ENCODE measurements at regions not wholly inside any gene's neighbourhood (a gene's known extent, or its start where the extent isn't known, plus 50 kb on each side); places are given as distances from the start of the nearest gene placed in this dataset.

DNA sequence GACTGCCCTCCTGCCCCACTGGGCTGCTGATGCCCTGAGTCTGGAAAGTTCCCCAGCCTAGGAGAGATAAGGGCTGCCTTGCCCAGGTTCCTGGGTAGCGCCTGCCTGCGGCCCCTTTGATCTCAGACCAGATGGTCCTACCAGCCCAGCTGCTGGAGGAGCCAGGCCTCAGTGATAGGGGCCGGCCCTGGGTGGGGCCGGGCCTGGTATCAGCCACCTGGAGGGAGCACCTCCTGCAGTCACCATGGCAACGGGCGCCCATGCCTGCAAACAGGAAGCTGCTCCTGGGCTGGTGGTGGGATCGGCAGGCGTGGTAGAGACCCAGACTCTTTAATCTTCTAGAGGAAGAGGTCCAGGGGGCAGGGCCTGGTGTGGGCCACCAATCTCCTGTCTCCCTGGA is 119.7 kb upstream of the WNT4 start:
- no peak for DNase-seq (ENCODE audit: low read depth in 4 of 4, low spot score in 2 of 4)

DNA sequence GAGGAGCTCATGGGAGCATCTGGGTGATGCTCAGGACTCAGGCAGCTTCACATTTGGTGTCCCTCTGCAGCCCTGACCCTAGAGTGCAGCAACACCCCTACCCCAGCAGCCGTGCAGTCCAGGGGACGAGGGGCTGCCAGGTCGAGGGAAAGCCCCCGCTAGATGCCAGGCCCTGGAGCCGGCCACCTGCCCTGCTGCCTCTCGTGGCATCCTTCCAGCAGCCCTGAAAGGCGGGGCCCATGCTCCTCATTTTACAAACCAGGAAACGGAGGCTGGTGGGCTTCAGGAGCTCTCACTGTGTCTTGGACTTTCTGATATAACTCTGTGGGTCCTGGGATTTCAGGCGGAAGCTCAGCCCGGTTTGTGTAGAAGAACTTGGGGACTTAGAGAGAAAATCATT is 120.5 kb upstream of the WNT4 start:
- DNase-seq (ENCODE audit: low read depth in 4 of 4, low spot score in 2 of 4): no peak

DNA sequence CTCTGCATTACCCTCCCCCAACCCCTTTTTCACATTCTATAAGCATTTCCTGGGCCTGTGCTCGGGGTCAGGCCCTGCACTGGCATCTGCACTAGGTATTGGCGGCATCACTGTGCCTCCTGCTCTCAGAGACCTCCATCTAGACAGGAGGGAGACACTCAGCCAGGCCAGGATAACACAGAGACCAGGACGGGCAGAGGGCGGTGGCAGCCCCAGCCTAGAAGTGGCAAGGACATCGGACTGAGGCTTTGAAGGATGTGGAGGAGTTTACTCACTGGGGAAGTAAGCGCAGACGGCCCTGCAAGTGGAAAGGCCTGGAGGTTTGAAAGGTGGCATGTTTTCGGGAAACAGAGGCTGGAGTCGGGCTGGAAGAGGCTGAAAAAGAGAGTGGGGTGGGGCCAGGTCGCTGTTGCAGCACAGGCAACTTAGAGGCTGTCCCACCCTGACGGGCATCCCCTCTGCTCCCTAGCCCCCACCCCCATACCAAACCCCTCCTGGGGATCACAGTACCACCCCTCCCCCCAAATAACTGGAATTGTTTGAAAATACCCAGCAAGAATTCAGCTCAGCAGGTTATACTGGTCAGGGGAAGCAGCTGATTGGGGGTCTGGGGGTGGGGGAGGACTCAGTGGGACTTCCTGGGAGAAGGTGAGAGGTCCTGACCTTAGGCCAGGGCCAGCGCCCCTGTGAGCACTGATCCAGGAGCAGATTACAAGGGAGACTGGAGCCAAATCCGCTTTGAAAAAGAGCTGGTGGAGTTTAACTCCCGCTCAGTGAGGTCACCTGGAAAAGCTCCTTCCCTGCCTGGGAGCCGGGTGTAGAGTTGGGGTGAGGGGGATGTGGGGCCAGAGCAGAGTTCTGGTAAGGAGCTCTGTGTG is 121.8 kb upstream of the WNT4 start:
- DNase-seq (ENCODE audit: low read depth in 4 of 4, low spot score in 2 of 4): no peak

DNA sequence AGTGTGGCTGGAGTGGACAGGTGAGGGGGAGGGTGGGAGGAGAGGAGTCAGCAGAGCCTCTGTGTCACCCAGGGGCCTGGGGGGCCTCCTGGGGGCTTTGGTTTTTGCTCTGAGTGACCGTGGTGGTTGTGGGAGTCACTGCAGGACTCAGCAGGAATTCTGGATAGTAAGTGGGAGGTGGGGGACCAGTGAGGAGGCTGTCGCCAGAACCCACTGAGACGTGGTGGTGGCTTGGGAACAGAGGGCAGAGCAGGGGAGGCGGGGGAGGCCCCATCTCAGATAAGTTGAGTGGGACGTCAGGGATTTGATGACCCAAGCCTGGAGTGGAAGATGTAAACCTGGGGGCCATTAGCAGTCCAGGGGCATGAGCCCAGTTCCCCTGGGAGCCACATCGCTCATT is 123.2 kb upstream of the WNT4 start:
- no peak for DNase-seq (ENCODE audit: low read depth in 4 of 4, low spot score in 2 of 4)

DNA sequence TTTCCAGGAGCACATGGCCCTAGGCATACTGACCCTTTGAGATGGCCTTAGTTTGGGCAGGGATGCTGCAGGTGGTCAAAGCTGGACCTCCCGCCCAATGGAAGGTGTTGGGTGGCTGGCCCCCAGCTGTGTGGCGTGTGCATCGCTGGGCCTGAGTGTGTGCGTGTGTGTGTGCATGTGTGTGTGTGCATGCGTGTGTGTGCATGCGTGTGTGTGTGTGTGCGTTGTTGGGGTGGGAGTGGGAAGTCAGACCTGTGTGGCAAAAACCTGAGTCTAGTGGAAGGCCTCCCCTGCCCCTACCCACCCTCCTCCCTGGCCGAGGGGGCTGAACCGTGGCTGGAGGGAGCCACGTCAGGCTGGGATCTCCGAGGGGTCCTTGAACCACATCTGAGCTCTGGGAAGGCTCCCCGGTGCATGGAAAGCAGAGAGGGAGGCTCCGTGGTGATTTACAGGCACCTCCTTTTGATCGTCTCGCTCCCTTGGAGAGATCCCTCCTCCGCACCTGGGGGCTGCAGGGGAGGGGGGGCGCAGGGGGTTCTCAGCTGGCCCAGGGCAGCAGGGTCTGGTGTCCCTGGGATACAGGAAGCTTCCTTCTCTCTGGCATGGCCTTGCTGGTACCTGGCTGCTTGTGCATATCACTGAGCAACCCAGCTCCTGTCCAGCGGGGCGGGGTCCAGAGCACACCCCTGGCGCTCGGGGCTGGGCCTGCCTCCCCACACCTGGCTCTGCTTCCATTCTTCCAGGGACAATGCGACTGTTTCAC is 124.7 kb upstream of the WNT4 start:
- peak in 1 of 4 donors; percentile 62 for DNase-seq (ENCODE audit: low read depth in 4 of 4, low spot score in 2 of 4)

DNA sequence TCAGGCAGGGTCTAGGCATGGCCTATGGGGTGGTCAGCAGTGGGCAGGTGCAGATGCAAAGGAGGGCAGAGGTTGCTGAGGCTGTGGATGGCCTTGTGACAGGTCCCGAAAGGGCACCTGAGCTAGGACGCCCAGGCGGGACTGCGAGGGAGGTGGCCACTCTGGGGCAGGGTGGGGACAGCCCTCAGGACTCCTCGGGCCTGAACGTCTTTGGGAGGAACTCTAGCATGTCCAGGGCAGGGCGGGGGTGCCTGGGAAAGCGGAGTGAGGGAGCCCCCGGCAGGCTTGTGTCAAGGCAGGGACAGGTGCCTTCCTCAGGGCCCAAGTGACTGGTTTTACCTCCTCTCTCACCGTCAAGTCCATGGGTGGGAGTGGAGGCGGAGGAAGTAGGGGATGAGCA is 125.4 kb upstream of the WNT4 start:
- no peak for DNase-seq (ENCODE audit: low read depth in 4 of 4, low spot score in 2 of 4)

DNA sequence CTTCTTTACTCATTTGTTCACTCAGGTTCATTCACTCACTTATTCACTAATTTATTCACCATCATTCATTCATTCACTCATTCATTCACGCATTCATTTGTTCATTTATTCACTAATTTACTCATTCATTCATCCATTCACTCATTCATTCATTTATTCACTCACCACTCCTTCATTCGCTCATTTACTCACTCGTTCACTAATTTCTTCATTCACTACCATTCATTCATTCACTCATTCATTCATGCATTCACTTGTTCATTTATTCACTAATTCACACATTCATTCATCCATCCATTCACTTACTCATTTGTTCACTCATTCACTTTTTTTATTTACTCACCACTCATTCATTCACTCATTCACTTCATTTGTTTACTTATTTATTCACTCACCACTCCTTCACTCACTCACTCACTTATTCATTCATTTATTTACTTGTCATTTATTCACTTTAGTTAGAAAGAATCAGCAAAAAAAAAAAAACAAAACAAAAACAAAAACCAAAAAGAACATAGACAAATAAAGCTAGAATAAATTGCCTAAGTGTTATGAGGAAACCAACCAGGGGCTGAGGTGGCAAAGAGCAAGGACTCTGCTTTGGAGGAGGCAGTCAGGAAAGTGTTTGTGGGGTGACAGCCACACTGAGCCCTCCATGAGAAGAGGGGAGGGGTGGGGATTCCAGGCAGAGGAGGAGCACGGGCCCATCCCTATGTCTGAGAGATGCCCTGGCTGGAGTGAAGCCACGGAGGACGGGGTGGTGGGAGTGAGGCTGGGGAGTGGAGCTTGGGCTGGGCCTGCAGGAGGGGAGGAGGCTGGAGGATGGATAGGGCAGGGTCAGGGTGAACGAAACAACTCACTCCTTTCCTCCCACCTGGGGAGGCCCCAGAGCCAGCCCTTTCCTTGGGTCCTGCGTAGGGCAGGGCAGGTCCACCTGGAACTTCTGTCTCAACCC is 129.2 kb upstream of the WNT4 start:
- DNase-seq (ENCODE audit: low read depth in 4 of 4, low spot score in 2 of 4): no peak

DNA sequence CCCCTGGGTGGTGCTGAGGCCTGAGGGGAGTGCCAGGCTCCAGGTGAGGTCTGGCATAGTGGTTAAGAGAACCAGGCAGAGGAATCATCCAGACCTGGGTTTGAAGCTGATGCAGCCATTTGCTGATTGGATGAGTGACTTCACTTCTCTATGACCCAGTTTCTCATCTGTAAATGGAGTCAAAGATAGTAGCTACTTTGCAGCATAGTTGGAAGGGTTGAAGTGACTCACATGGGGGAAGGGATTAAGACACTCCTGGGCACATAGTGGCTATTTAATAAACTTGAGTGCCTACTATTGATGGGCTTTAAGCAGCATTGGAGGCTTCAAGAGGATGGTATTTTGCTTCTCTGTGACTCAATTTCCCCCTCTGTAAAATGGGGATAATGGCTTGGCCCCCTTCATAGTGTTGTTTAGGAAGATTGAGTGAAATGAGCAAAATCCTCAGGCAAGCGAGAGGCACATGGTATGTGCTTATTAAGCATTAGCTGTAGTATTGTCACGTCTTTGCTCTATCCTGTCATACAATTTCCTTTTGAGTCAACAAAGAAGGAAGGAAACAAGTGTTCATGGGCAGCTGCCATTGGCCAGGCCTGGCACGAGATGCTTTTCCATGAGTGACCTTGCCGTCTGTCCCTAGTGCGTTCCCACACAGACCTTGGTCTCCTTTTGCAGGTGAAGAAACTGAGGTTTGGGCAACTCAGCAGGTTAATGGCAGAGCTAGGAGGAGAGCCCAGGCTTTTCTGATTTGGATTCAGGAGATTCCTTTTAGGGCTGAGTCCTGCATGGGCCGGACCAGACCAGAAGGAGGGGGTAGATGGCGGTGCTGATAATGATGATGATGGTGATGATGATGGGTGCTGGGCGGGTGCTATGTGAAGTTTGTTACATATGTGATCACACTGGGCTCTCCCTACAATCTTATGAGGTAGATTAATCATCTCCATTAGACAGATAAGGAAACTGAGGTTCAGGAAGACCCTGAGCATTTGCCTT is 131.1 kb upstream of the WNT4 start:
- DNase-seq (ENCODE audit: low read depth in 4 of 4, low spot score in 2 of 4): no peak

DNA sequence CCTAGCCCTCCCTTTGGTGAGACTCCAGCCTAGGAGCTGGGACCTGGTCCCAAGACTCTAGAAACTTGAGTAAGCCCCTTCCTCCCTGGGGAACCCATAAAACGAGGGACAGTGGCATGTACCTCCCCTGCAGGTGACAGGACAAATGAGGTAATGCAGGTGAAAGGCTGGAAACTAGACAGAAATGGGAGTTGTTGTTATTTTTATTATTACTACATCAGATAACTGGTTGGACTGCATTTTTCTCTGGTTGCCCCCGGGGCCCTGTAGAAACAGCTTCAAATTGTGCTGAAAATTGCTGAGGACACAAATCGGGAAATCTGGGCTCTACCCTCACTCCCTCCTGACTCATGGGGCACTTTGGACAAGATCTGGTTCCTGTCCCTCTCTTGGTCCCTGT is 132.3 kb upstream of the WNT4 start:
- no peak for DNase-seq (ENCODE audit: low read depth in 4 of 4, low spot score in 2 of 4)

DNA sequence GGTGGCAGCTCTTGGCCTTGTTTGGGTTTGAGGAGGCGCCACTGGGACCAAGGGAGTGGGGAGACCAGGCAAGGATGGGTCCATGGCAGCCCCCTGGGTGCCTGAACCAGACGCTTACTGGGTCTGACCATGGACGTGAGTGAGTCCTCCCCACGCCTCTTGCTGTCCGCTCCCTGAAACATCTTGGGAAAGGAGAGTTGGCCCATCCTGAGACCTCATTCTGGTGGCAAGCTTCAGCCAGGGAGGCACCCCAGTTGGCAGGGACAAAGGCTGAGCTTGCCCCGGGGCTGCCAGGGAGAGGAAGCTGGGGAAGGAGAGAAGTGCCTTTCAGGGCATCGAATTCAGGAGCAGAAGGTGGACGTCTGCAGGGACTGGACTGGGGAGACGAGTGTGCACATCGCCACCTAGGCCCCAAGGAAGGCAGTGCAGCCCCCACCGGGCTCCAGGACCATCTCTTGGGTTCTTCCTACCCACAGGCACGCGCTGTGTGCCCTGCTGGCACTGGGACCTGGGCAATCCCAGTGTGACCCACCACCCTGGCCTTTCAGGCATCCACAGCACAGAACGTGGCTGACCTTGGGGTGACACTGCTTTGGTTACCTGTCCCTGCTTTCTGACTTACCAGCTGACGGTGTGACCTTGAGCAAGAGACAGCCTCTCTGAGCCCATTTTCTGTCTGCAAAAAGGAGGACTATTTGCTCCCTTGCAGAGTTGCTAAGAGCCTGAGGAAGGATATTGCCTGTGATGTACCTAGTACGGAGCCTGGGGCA is 132.9 kb upstream of the WNT4 start:
- DNase-seq (ENCODE audit: low read depth in 4 of 4, low spot score in 2 of 4): no peak

DNA sequence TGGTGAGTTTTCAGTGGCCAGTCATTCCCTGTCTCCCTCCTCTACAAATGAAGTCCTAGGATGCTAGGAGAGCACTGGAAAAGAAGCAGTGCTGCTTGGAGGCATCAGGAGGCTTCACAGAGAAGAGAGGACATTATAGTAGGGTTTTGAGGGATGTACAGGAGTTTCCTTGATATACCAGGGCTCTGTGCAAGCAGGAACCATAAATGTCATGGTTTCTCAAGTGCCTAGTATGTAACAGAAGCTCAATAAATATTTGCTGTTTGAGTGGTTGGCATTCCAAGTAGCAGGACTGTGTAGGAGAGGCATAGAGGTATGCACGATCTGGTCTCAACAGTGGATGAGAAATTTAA is 133.5 kb upstream of the WNT4 start:
- DNase-seq (ENCODE audit: low read depth in 4 of 4, low spot score in 2 of 4): no peak

DNA sequence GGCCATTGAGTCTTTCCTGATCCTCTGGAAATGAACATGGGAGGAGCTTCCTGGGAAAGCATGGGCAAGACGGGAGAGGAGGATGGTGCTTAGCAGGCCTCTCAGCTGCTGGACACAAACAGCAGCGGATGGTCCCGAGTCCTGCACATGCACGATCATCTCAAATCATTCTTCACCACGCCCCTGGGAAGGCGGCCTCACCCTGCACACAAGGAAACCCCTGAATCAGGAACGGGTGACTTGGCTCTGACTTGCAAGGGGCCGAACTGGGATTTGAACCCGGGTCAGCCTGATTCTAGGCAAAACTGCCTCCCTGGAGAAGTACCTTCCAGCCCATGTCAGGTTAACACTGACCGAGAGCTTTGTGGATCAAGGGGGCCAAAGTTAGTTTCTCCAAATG is 134.8 kb upstream of the WNT4 start:
- DNase-seq (ENCODE audit: low read depth in 4 of 4, low spot score in 2 of 4): no peak

DNA sequence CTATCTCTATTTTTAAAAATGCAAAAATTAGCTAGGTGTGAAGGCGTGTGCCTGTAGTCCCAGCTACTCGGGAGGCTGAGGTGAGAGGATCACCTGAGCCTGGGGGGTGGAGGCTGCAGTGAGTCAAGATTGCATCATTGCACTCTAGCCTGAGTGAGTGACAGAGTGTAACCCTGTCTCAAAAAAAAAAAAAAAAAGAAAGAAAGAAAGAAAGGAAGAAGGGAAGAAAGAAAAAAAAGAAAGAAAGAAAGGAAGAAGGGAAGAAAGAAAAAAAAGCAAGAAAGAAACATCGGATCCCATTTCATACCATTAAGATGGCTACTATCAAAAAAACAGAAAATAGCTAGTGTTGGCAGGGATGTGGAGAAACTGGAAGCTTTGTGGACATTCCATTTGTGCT is 136.8 kb upstream of the WNT4 start:
- DNase-seq (ENCODE audit: low read depth in 4 of 4, low spot score in 2 of 4): no peak

DNA sequence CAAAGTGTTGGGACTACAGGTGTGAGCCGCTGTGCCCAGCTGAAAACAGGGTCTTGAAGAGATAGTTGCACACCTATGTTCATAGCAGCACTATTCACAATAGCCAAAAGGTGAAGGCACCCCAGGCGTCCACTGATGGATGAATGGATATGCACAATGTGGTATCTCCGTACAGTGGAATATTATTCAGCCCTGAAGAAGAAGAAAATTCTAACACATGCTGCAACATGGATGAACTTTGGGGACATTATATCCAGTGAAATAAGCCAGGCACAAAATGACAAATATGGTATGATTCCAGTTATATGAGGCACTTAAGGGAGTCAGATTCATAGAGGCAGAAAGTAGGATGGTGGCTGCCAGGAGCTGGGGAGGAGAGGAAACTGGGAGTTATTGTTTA is 137.6 kb upstream of the WNT4 start:
- no peak for DNase-seq (ENCODE audit: low read depth in 4 of 4, low spot score in 2 of 4)

DNA sequence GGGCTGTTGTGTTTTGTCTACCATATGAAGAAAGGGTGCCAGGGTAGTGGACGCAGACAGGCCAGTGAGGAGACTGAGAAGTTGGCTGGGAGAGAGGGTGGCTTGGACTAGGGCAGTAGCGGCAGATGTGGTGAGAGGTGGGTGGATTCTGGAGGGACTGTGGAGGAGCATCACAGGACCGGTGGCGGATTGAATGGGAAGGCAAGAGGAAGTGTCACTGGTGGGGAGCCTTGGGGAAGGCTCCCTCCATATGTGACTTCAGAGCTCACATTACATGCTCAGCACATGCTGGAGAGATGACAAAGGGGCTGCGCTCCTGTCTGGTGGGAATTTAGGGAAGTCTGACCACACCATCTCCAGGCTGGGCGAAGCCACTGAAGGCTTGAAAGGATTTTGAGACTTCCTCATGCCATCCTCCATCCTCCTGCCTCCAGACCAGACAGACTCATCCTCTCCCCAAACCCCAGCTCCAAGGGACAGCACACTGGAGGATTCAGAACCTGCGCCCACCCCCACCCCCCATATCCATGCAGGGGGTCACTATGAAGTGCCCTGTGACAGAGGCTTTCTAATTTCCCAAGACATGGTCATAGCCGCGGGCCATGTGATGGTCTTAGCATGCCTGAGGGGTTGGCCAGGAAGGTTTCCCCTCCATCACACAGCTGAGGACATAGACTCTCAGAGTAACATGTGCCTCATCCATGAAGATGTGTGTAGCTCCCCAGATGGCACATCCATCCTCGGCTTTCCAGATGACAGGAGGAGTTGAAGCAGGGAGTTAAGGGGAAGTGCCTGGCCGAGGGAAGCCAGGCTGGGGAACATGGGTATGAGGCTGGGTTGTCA is 138.8 kb upstream of the WNT4 start:
- DNase-seq (ENCODE audit: low read depth in 4 of 4, low spot score in 2 of 4): no peak

DNA sequence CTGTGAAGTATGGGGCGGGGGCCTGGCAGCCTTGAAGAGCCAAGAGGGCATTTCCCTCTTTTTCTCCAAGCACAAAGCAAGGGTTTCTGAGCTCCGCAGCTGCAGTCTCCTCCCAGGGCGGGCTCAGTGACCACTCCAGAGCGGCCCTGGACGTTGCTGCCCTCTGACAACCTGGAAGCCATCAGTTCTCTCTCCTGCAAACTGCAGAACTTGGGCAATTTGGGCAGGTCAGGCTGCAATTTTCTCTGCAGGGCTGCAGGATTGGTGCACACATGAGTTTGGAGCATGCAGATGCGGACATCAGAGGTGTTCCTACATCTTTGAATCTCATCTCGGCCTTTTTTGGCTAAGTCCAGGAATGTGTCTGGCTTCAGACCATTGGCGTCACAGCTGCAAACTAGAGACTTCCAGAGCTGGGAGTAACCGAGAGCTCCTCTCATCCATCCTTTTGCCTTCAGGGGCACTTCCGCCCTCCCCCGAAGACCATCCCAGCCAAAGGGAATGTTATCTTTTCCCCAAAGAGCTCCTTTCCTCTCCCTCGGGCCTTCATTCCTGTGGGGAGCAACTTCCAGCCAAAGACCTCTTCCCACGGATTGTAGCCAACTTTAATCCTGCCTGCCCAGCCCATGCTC is 139.6 kb upstream of the WNT4 start:
- DNase-seq (ENCODE audit: low read depth in 4 of 4, low spot score in 2 of 4): no peak

DNA sequence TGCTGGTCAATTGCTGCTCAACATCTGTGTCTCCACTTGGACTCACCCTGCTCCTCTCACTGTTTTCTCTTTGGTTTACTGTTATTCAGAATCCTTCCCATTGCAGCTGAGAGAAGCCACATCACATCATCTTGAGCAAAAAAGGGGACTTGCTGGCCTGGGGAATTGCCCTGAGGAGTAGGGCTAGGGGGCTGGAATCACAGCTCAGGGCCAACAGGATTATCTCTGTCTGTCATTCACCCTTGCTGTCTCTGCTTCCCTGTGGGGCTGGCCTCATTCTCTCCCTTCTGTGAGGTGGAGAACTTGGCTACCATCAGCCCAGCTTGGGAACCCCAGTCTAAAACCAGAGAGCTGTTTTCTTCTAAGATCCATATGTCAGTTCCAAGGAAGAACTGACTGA is 140.7 kb upstream of the WNT4 start:
- DNase-seq (ENCODE audit: low read depth in 4 of 4, low spot score in 2 of 4): no peak

DNA sequence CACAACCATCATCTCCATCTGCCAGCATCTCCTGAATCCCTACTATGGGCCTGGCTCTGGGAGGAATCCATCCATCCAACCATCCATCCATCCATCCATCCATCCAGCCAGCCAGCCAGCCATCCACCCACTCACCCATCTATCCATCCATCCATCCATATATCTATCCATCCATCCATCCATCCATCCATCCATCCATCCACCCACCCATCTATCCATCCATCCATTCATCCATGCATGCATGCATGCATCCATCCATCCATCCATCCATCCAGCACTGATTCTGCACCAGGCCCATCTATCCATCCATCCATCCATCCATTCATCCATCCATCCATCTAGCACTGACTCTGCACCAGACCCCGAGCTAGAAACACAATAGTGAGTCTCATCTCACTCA is 141.3 kb upstream of the WNT4 start:
- no peak for DNase-seq (ENCODE audit: low read depth in 4 of 4, low spot score in 2 of 4)
